ENCODE measurements at regions not wholly inside any gene's neighbourhood (a gene's known extent, or its start where the extent isn't known, plus 50 kb on each side); places are given as distances from the start of the nearest gene placed in this dataset.

GRCh38 chr11:122358292-122358691, 242.3 kb upstream of the BLID start:
- TF ChIP-seq CTCF (IDR thresholded peaks at IDR 0.05), result no peak
- no peak for TF ChIP-seq EP300 (IDR thresholded peaks at IDR 0.05)

All from ovary (tissue), 3 donors.